ENCODE measurements at regions not wholly inside any gene's neighbourhood (a gene's known extent, or its start where the extent isn't known, plus 50 kb on each side); places are given as distances from the start of the nearest gene placed in this dataset.

- DNase-seq (ENCODE audit: low spot score), result no peak
- no peak for TF ChIP-seq CTCF (IDR thresholded peaks at IDR 0.05; ENCODE audit: extremely low read depth, missing control alignments)
These were observed 258.5 kb upstream of the USP24 start for GRCh38 chr1:55473661-55474060.

GRCh38 chr1:55472784-55473183 is 257.6 kb upstream of the USP24 start:
- TF ChIP-seq CTCF (IDR thresholded peaks at IDR 0.05; ENCODE audit: extremely low read depth, missing control alignments), result no peak
- DNase-seq (ENCODE audit: low spot score), result no peak

- TF ChIP-seq CTCF (IDR thresholded peaks at IDR 0.05; ENCODE audit: extremely low read depth, missing control alignments), result no peak
- no peak for DNase-seq (ENCODE audit: low spot score)
These were observed 257.0 kb upstream of the USP24 start for GRCh38 chr1:55472115-55472514.

- no peak for TF ChIP-seq CTCF (IDR thresholded peaks at IDR 0.05; ENCODE audit: extremely low read depth, missing control alignments)
- DNase-seq (ENCODE audit: low spot score), result no peak
These were observed 253.1 kb upstream of the USP24 start for GRCh38 chr1:55468142-55468795.

- no peak for TF ChIP-seq CTCF (IDR thresholded peaks at IDR 0.05; ENCODE audit: extremely low read depth, missing control alignments)
- no peak for DNase-seq (ENCODE audit: low spot score)
These were observed 251.8 kb upstream of the USP24 start for GRCh38 chr1:55466921-55467320.

GRCh38 chr1:55466373-55466772 is 251.2 kb upstream of the USP24 start:
- no peak for TF ChIP-seq CTCF (IDR thresholded peaks at IDR 0.05; ENCODE audit: extremely low read depth, missing control alignments)

GRCh38 chr1:55464550-55464949 is 249.4 kb upstream of the USP24 start:
- no peak for DNase-seq (ENCODE audit: low spot score)
- no peak for TF ChIP-seq CTCF (IDR thresholded peaks at IDR 0.05; ENCODE audit: extremely low read depth, missing control alignments)

More at GRCh38 chr1:55466373-55466772, 251.2 kb upstream of the USP24 start:
- DNase-seq (ENCODE audit: low spot score), result no peak

All from GM20000 (cell line).